Astrocyte (in vitro differentiated cells and primary cell): ENCODE measurements at regions not wholly inside any gene's neighbourhood (a gene's known extent, or its start where the extent isn't known, plus 50 kb on each side); places are given as distances from the start of the nearest gene placed in this dataset.

ENCODE experiments used
- EZH2 ChIP-seq: IDR thresholded peaks from 2 replicates; pipeline ENCODE4 v1.6.1; 2012; ENCODE audit warnings: mild to moderate bottlenecking, low read length, inconsistent platforms; ENCODE audit not compliant: insufficient read depth
- TF ChIP-seq, protein P1 (sequence below): IDR thresholded peaks from 2 replicates; pipeline ENCODE4 v1.5.1; 2011; ENCODE audit warnings: low read depth, mild to moderate bottlenecking, inconsistent platforms, low read length, moderate library complexity; ENCODE audit not compliant: insufficient read depth

DNA sequence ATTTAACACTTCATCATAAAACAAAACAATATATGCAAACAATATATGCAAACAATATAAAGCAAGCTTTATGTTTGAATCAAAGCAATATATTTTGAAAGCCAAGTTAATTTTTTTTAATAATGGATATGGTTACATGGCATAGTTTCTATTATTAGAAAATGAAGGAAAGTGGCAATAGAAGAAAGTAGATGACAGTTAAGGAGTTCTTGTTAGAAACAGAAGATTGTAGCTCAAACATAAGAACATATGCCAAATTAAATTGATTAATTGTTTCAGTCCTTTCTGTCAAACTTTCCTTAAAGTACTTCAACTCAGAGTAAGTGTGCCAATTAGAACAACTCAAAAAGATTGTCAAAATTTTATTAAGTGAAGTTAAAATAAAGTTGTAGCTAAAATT is 1248.3 kb downstream of the SLC16A7 start:
- TF ChIP-seq, protein P1, sequence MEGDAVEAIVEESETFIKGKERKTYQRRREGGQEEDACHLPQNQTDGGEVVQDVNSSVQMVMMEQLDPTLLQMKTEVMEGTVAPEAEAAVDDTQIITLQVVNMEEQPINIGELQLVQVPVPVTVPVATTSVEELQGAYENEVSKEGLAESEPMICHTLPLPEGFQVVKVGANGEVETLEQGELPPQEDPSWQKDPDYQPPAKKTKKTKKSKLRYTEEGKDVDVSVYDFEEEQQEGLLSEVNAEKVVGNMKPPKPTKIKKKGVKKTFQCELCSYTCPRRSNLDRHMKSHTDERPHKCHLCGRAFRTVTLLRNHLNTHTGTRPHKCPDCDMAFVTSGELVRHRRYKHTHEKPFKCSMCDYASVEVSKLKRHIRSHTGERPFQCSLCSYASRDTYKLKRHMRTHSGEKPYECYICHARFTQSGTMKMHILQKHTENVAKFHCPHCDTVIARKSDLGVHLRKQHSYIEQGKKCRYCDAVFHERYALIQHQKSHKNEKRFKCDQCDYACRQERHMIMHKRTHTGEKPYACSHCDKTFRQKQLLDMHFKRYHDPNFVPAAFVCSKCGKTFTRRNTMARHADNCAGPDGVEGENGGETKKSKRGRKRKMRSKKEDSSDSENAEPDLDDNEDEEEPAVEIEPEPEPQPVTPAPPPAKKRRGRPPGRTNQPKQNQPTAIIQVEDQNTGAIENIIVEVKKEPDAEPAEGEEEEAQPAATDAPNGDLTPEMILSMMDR, result no peak
- no peak for TF ChIP-seq EZH2
